Adrenal gland (tissue), 9 donors: ENCODE measurements at regions not wholly inside any gene's neighbourhood (a gene's known extent, or its start where the extent isn't known, plus 50 kb on each side); places are given as distances from the start of the nearest gene placed in this dataset.

ENCODE experiments used
- DNase-seq, 7 donors: peaks; one replicate each; pipeline ENCODE4 v3.0.0-alpha.2; 2019 to 2020
- H3K27ac ChIP-seq, 5 donors: fragments of 200-600 bp; sonication (generic) in 4 of 5; 1 replicate in 3 of 5; 2 replicates in 2 of 5; pipeline versions ENCODE4 v1.5.1 to v1.8.0; 2016 to 2020; ENCODE audit warnings: mild to moderate bottlenecking in 1 of 5
- H3K27me3 ChIP-seq: fragments of 200-600 bp; 2 replicates; pipeline ENCODE4 v1.8.0; 2021
- H3K36me3 ChIP-seq, 2 donors: fragments of 200-600 bp; replicated peaks in 1 of 2; 1 replicate in 1 of 2; 2 replicates in 1 of 2; pipeline versions ENCODE4 v1.5.1 to v1.8.0; 2018 to 2022
- H3K4me1 ChIP-seq, 2 donors: fragments of 200-600 bp; replicated peaks in 1 of 2; 1 replicate in 1 of 2; 2 replicates in 1 of 2; pipeline versions ENCODE4 v1.5.1 to v1.8.0; 2018 to 2021
- H3K4me3 ChIP-seq, 4 donors: fragments of 200-600 bp; sonication (generic) in 3 of 4; one replicate each; pipeline ENCODE4 v1.5.1; 2016 to 2018
- H3K9me3 ChIP-seq, 3 donors: fragments of 200-600 bp; sonication (generic) in 1 of 3; replicated peaks in 1 of 3; 1 replicate in 2 of 3; 2 replicates in 1 of 3; pipeline versions ENCODE4 v1.5.1 to v1.8.0; 2016 to 2021
- POLR2A ChIP-seq, 2 donors: fragments of 450-650 bp; IDR thresholded peaks; one replicate each; pipeline ENCODE4 v1.6.1; 2017; ENCODE audit warnings: antibody characterized with exemption in 2 of 2, mild to moderate bottlenecking in 2 of 2, moderate library complexity in 1 of 2
- WGBS, 4 donors: extraction: QIAGEN DNeasy Blood & Tissue Kit in 2 of 4; methylation state at CpG; one replicate each; pipeline versions ENCODE4 v1.1.5 to v1.1.7; 2013 to 2017; 5-methylcytosine and 5-hydroxymethylcytosine counted together
- intact Hi-C, 2 donors: fragments of 100-400 bp; cut with DNase I; formaldehyde crosslinking; loops; one replicate each; pipeline versions ENCODE4 v1.14.1 to v1.15.0; 2022 to 2023
- TF ChIP-seq, protein P1 (sequence below), 6 experiments: fragments of 450-650 bp in 4 of 6; fragments of 200-600 bp in 2 of 6; sonication (generic) in 1 of 6; IDR thresholded peaks; 1 replicate in 5 of 6; 2 replicates in 1 of 6; pipeline versions ENCODE4 v1.5.1 to v1.8.0; 2016 to 2021; ENCODE audit warnings: antibody characterized with exemption in 6 of 6, mild to moderate bottlenecking in 2 of 6, moderate library complexity in 1 of 6
- donor health status: healthy with polysubstance abuse.
- donor health status: Bipolar disorder and iron deficiency.
- donor health status: DM: yes; HTN: yes; CAD: no.
- donor health status: DM: no; HTN: no; CAD: no.
- donor health status: DM: no; HTN: no; CAD: no.

DNA sequence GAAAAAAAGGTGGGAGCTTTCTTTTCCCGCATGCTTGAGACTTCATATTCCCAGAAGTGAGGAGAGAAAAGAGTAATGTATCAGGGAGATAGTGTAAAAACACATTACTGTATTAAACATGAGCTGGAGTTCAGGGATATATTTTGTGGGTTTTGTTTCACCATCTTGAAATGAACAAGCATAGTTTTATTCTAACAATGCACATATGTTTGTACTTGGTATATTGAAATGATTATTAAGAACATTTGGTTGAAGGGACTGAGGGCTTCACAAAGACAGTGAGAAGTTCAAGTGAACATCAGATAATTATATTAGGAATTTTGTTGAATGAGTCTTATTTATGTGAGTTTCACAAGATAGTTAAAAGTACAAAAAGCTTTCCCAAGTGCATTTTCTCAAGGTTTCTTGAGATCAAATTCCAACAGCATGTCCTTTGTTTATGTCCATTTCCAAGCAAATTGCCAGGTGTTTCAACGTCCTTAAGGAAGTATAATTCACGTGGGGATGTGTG lies 368.8 kb downstream of the ANKRD50 start:
- DNase-seq = no peak
- intact Hi-C loops = no loop called here
- no peaks in the 10 kb centered on the region for H3K9me3 ChIP-seq
- 51 to 80% (median 56%) methylated on average over 3 of the region's 3 CpGs for WGBS, 4 donors
- H3K27me3 ChIP-seq = no peaks in the 10 kb centered on the region
- TF ChIP-seq, protein P1, sequence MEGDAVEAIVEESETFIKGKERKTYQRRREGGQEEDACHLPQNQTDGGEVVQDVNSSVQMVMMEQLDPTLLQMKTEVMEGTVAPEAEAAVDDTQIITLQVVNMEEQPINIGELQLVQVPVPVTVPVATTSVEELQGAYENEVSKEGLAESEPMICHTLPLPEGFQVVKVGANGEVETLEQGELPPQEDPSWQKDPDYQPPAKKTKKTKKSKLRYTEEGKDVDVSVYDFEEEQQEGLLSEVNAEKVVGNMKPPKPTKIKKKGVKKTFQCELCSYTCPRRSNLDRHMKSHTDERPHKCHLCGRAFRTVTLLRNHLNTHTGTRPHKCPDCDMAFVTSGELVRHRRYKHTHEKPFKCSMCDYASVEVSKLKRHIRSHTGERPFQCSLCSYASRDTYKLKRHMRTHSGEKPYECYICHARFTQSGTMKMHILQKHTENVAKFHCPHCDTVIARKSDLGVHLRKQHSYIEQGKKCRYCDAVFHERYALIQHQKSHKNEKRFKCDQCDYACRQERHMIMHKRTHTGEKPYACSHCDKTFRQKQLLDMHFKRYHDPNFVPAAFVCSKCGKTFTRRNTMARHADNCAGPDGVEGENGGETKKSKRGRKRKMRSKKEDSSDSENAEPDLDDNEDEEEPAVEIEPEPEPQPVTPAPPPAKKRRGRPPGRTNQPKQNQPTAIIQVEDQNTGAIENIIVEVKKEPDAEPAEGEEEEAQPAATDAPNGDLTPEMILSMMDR (IDR thresholded peaks at IDR 0.05) = no peak
- TF ChIP-seq POLR2A (IDR thresholded peaks at IDR 0.05) = no peak
- no peaks in the 10 kb centered on the region for H3K36me3 ChIP-seq
- H3K4me1 ChIP-seq = no peaks in the 10 kb centered on the region
- H3K4me3 ChIP-seq = no peak overlapping the region
- H3K27ac ChIP-seq = no peak overlapping the region

DNA sequence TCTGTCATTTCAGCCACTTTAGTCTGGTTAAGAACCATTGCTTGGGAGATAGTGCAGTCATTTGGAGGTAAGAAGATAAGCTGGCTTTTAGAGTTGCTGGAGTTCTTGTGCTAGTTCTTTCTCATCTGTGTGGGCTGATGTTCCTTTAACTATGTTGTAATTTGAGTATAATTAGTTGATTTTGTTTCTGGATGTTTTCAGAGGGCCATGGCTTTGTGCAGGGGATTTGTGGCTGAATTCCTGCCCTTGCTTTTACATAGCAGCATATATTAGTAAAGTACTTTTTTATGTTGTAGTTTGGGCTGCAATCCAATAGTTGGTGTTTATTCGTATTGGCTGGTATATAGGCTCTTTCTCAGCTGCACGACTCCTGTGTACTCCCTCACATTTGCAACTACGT lies 339.6 kb downstream of the ANKRD50 start:
- TF ChIP-seq, protein P1 (IDR thresholded peaks at IDR 0.05) = no peak
- TF ChIP-seq POLR2A (IDR thresholded peaks at IDR 0.05) = no peak
- WGBS, 4 donors = 87 to 90% (median 88%) methylated on average over 3 of the region's 3 CpGs
- Histone ChIP-seq H3K9me3 (no peaks in the 10 kb centered on the region), H3K4me1 (no peaks in the 10 kb centered on the region), H3K27ac (no peak overlapping the region), H3K4me3 (no peak overlapping the region), H3K27me3 (no peaks in the 10 kb centered on the region), H3K36me3 (no peaks in the 10 kb centered on the region)
- intact Hi-C loops = no loop called here
- no peak for DNase-seq

DNA sequence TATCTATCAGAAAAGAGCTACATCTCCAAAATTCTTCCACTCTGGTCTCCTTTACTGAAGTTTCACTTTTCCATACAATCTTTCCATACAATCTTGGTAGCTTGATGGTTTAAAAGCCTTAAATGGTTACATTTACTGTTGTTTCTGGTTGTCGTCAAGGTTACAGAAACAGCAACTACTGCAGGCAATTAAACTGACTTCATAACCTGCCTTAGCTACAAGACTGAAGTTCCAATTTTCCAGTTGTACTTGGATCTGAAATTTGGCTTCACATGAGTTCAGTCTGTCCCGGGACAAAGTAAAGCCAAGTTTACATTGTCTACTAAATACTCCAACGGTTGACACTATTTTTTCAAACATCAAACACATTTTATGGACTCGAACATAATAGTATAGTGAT lies 326.4 kb downstream of the ANKRD50 start:
- intact Hi-C loops = no loop called here
- H3K9me3 ChIP-seq = no peaks in the 10 kb centered on the region
- 61 to 74% (median 65%) methylated on average over 4 of the region's 4 CpGs for WGBS, 4 donors

DNA sequence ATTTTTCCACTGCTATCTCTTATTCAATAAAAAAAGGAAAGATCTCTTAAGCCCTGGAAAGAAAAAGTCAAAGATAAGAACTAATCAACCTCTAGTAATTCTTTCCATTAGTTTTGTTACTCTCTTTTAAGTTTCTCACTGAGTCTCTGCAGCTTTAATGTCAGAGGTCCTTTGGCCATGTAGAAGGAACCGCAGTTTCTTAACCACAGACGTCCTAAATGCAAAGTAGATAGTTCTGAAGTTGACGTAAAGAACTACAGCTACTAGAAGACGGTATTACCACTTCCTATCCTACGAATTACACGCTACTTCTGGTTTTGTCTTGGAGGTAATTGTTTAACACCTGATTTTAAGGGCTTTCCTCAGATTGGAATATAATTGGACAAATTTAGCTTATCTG lies 325.9 kb downstream of the ANKRD50 start:
- TF ChIP-seq, protein P1 (IDR thresholded peaks at IDR 0.05) = no peak
- TF ChIP-seq POLR2A (IDR thresholded peaks at IDR 0.05) = no peak
- H3K27ac ChIP-seq = no peak overlapping the region

More for the DNA sequence above, 326.4 kb downstream of the ANKRD50 start:
- H3K36me3 ChIP-seq = no peaks in the 10 kb centered on the region
- DNase-seq = no peak
- H3K27me3 ChIP-seq = no peaks in the 10 kb centered on the region
- H3K4me3 ChIP-seq = no peak overlapping the region
- no peak overlapping the region for H3K27ac ChIP-seq
- TF ChIP-seq POLR2A (IDR thresholded peaks at IDR 0.05) = no peak
- TF ChIP-seq, protein P1 (IDR thresholded peaks at IDR 0.05) = no peak
- no peaks in the 10 kb centered on the region for H3K4me1 ChIP-seq

More for the DNA sequence above, 325.9 kb downstream of the ANKRD50 start:
- Histone ChIP-seq H3K27me3 (no peaks in the 10 kb centered on the region), H3K36me3 (no peaks in the 10 kb centered on the region), H3K4me1 (no peaks in the 10 kb centered on the region), H3K4me3 (no peak overlapping the region), H3K9me3 (no peaks in the 10 kb centered on the region)
- WGBS, 4 donors = 70 to 79% (median 76%) methylated on average over 6 of the region's 6 CpGs
- DNase-seq = no peak
- intact Hi-C loops = no loop called here
